NCI-H128 (cell line): ENCODE measurements at regions not wholly inside any gene's neighbourhood (a gene's known extent, or its start where the extent isn't known, plus 50 kb on each side); places are given as distances from the start of the nearest gene placed in this dataset.

Experiments used
- DNase-seq: peaks from one replicate; lab custom pipeline; 2025; ENCODE audit not compliant: unreplicated experiment; lab: John Stamatoyannopoulos, UW

- DNase-seq = no peak
These were observed 350.3 kb downstream of the PTTG2 start for GRCh38 chr4:38310446-38311043.

- DNase-seq = no peak
These were observed 351.4 kb downstream of the PTTG2 start for GRCh38 chr4:38311495-38312126.

- peak; percentile 48 for DNase-seq
These were observed 350.8 kb upstream of the KLF3 start for GRCh38 chr4:38313175-38313574.

GRCh38 chr4:38313999-38314561 is 349.9 kb upstream of the KLF3 start:
- no peak for DNase-seq

GRCh38 chr4:38314663-38315062 is 349.3 kb upstream of the KLF3 start:
- no peak for DNase-seq

- no peak for DNase-seq
These were observed 348.7 kb upstream of the KLF3 start for GRCh38 chr4:38315286-38315685.

- no peak for DNase-seq
These were observed 348.0 kb upstream of the KLF3 start for GRCh38 chr4:38316045-38316444.

GRCh38 chr4:38317041-38317674 is 346.8 kb upstream of the KLF3 start:
- DNase-seq = no peak

GRCh38 chr4:38318737-38319455 is 345.1 kb upstream of the KLF3 start:
- peak; percentile 53 for DNase-seq

- peak; percentile 72 for DNase-seq
These were observed 344.3 kb upstream of the KLF3 start for GRCh38 chr4:38319456-38320342.

GRCh38 chr4:38320343-38320695 is 343.7 kb upstream of the KLF3 start:
- no peak for DNase-seq

- DNase-seq = no peak
These were observed 343.2 kb upstream of the KLF3 start for GRCh38 chr4:38320833-38321232.

GRCh38 chr4:38322714-38323113 is 341.3 kb upstream of the KLF3 start:
- no peak for DNase-seq

GRCh38 chr4:38323141-38323641 is 340.8 kb upstream of the KLF3 start:
- DNase-seq = no peak

- no peak for DNase-seq
These were observed 339.0 kb upstream of the KLF3 start for GRCh38 chr4:38324861-38325628.

GRCh38 chr4:38325629-38325913 is 338.4 kb upstream of the KLF3 start:
- DNase-seq = no peak

GRCh38 chr4:38326499-38326898 is 337.5 kb upstream of the KLF3 start:
- no peak for DNase-seq

GRCh38 chr4:38327174-38327573 is 336.8 kb upstream of the KLF3 start:
- no peak for DNase-seq

- no peak for DNase-seq
These were observed 334.8 kb upstream of the KLF3 start for GRCh38 chr4:38328989-38329729.
